ENCODE measurements at regions not wholly inside any gene's neighbourhood (a gene's known extent, or its start where the extent isn't known, plus 50 kb on each side); places are given as distances from the start of the nearest gene placed in this dataset.

DNA sequence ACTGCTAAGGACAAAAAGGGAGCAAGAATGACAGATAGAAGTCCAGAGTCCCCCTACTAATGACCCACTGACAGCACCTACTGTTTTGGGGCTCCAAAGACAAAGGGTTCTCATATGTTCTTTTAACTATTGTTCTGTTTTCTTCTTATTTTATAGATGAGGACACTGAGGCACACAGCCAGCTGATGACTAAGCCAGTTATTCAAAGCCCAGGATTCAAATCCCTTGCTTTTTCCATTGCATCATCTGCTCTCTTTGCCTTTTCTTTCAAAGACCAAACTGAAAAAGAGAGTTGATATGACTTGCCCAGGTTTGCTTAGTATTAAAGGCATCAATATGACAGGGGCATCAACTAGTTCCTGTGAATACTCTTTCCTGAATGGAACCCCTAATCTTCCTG, 299.8 kb downstream of the LRATD1 start:
- TF ChIP-seq, protein P1, sequence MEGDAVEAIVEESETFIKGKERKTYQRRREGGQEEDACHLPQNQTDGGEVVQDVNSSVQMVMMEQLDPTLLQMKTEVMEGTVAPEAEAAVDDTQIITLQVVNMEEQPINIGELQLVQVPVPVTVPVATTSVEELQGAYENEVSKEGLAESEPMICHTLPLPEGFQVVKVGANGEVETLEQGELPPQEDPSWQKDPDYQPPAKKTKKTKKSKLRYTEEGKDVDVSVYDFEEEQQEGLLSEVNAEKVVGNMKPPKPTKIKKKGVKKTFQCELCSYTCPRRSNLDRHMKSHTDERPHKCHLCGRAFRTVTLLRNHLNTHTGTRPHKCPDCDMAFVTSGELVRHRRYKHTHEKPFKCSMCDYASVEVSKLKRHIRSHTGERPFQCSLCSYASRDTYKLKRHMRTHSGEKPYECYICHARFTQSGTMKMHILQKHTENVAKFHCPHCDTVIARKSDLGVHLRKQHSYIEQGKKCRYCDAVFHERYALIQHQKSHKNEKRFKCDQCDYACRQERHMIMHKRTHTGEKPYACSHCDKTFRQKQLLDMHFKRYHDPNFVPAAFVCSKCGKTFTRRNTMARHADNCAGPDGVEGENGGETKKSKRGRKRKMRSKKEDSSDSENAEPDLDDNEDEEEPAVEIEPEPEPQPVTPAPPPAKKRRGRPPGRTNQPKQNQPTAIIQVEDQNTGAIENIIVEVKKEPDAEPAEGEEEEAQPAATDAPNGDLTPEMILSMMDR (conservative IDR thresholded peaks at IDR 0.05; ENCODE audit: low read depth, low read length) = no peak
- TF ChIP-seq EZH2 (IDR thresholded peaks at IDR 0.05; ENCODE audit: low read length, unreplicated experiment) = no peak
- TF ChIP-seq EZH2phosphoT487 (IDR thresholded peaks at IDR 0.05; ENCODE audit: borderline replicate concordance, low read length) = no peak

Measured in PC-3 (cell line).